ENCODE measurements at regions not wholly inside any gene's neighbourhood (a gene's known extent, or its start where the extent isn't known, plus 50 kb on each side); places are given as distances from the start of the nearest gene placed in this dataset.

DNA sequence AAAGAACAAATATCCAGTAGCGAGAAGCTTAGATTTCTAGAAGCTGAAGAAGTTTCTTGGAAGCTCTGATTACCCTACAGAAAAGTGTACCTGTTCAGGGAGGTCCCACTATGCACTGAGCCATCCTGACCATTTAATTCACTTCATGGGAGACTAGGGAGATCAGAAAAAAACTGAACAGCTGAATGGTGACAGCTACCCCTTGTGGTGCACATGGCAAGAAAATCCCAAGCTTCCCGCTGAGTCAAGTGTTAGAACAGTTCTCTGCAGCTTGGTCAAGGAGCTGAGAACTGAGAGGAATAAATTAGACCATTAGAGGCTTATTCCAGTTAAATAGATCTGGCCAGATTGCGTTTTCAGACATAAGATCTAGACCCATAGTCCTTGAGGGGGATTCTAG is 197.2 kb upstream of the VEPH1 start:
- TF ChIP-seq CTCF (IDR thresholded peaks at IDR 0.05; ENCODE audit: low read depth, low read length, poor library complexity, severe bottlenecking) (no peak), EZH2phosphoT487 (IDR thresholded peaks at IDR 0.05; ENCODE audit: borderline replicate concordance, low read length) (no peak)
